Astrocyte (in vitro differentiated cells and primary cell): ENCODE measurements at regions not wholly inside any gene's neighbourhood (a gene's known extent, or its start where the extent isn't known, plus 50 kb on each side); places are given as distances from the start of the nearest gene placed in this dataset.

Source experiments
- CTCF ChIP-seq: IDR thresholded peaks from 2 replicates; pipeline ENCODE4 v1.5.1; 2011; ENCODE audit warnings: low read depth, mild to moderate bottlenecking, inconsistent platforms, low read length, moderate library complexity; ENCODE audit not compliant: insufficient read depth
- EZH2 ChIP-seq: IDR thresholded peaks from 2 replicates; pipeline ENCODE4 v1.6.1; 2012; ENCODE audit warnings: mild to moderate bottlenecking, low read length, inconsistent platforms; ENCODE audit not compliant: insufficient read depth

GRCh38 chr5:148725675-148726074 is 71.3 kb upstream of the HTR4 start:
- TF ChIP-seq EZH2 (no peak), CTCF (no peak)
